AG10803 (cell line): ENCODE measurements at regions not wholly inside any gene's neighbourhood (a gene's known extent, or its start where the extent isn't known, plus 50 kb on each side); places are given as distances from the start of the nearest gene placed in this dataset.

Source experiments
- DNase-seq: peaks from one replicate; pipeline ENCODE4 v3.0.0; 2010; ENCODE audit warnings: low read depth
- H3K4me3 ChIP-seq: 2 replicates; pipeline ENCODE4 v1.5.1; 2011; ENCODE audit warnings: mild to moderate bottlenecking, low read length, control low read depth
- TF ChIP-seq, protein P1 (sequence below): conservative IDR thresholded peaks from 2 replicates; pipeline ENCODE4 v1.5.1; 2011; ENCODE audit warnings: mild to moderate bottlenecking, low read length, control low read depth, inconsistent platforms

DNA sequence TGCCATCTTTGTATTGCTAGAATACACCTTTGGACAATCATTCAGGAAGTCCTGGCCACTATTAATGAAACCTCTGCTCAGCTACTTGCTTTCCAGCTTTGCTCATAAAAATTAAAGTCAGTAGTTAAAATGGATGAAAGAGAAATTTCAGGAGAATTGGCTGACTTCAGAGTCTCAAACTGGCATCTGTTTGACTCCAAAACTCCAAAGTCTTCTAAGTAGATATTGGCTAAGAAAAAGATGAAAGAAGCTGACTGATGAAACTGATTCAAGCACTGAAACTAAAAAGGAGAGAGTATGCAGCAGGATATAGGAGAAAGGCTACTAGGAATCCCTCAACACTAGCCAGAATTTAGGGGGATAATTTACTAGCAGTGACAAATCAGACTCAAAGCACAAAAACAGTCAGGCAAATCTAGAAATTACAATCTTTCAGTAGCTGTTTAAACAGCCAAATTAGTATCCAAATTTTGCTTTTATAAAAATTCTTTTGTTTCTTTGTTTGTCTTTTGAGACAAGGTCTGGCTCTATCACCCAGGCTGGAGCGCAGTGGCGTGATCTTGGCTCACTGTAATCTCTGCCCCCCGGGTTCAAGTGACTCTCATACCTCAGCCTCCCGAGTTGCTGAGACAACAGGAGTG lies 52.1 kb upstream of the DTNA start:
- H3K4me3 ChIP-seq = no peak overlapping the region
- TF ChIP-seq, protein P1, sequence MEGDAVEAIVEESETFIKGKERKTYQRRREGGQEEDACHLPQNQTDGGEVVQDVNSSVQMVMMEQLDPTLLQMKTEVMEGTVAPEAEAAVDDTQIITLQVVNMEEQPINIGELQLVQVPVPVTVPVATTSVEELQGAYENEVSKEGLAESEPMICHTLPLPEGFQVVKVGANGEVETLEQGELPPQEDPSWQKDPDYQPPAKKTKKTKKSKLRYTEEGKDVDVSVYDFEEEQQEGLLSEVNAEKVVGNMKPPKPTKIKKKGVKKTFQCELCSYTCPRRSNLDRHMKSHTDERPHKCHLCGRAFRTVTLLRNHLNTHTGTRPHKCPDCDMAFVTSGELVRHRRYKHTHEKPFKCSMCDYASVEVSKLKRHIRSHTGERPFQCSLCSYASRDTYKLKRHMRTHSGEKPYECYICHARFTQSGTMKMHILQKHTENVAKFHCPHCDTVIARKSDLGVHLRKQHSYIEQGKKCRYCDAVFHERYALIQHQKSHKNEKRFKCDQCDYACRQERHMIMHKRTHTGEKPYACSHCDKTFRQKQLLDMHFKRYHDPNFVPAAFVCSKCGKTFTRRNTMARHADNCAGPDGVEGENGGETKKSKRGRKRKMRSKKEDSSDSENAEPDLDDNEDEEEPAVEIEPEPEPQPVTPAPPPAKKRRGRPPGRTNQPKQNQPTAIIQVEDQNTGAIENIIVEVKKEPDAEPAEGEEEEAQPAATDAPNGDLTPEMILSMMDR = no peak
- no peak for DNase-seq

DNA sequence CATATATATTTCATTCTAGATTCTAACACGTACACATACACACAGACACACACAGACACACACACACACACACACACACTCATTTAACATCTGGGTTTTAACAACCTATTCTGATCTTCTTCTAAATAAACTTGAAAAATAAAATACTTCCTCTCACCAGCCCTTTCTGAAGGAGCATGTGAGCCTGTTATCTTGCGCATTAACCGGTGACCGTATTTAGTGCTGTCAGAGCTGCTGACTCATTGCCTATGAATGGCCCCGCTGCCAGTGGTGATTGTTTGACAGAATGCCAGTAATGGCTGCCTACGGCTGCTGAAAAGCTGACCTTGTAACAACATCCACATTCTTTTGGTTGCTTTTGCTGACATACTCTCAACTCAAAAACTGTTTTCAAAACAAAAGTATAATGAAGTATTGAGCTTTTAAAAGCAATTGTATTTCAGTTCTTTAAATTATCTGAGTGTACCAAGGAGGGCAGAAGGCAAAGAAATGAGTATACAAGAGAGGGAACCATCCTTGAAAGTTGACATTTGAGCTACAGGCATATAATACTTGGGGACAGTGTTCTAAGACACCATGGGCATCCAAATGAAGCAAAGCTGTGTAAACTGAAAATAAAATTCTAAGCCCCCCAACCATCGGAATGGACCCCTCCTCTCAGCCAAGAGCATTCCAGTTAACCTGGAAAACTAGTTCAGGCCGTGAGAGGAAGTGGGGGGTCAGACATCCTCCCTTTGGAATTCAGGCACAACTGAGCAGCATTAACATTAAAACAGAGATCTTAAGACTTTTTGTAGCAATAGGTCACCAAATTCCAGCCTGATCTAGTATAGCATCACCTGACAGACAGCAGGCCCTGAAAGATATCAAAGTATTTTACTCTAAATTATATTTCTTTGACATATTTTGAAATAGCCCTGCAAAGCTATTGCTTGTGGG lies 50.2 kb upstream of the DTNA start:
- TF ChIP-seq, protein P1 = no peak
- DNase-seq = peak; percentile 95
- no peak overlapping the region for H3K4me3 ChIP-seq
